Ishikawa (cell line): ENCODE measurements at regions not wholly inside any gene's neighbourhood (a gene's known extent, or its start where the extent isn't known, plus 50 kb on each side); places are given as distances from the start of the nearest gene placed in this dataset.

Experiments
- CEBPB ChIP-seq: IDR thresholded peaks from 2 replicates; pipeline ENCODE4 v1.6.1; 2012
- CREB1 ChIP-seq: IDR thresholded peaks from 2 replicates; pipeline ENCODE4 v1.6.1; 2012; ENCODE audit warnings: low read depth
- EGR1 ChIP-seq: IDR thresholded peaks from 2 replicates; pipeline ENCODE4 v1.6.1; 2012
- EP300 ChIP-seq: IDR thresholded peaks from 2 replicates; pipeline ENCODE4 v1.6.1; 2012; ENCODE audit warnings: borderline replicate concordance
- FOXM1 ChIP-seq: IDR thresholded peaks from 2 replicates; pipeline ENCODE4 v1.6.1; 2012; ENCODE audit warnings: low read depth, borderline replicate concordance
- MAX ChIP-seq: IDR thresholded peaks from 2 replicates; pipeline ENCODE4 v1.6.1; 2012
- NFIC ChIP-seq: IDR thresholded peaks from 2 replicates; pipeline ENCODE4 v1.6.1; 2012
- RAD21 ChIP-seq: IDR thresholded peaks from 2 replicates; pipeline ENCODE4 v1.6.1; 2012; ENCODE audit warnings: low read depth
- TAF1 ChIP-seq: IDR thresholded peaks from 2 replicates; pipeline ENCODE4 v1.6.1; 2012; ENCODE audit warnings: low read depth, mild to moderate bottlenecking
- TCF12 ChIP-seq: IDR thresholded peaks from 2 replicates; pipeline ENCODE4 v1.6.1; 2012; ENCODE audit warnings: low read depth
- TEAD4 ChIP-seq: IDR thresholded peaks from 2 replicates; pipeline ENCODE4 v1.6.1; 2012
- YY1 ChIP-seq: IDR thresholded peaks from 2 replicates; pipeline ENCODE4 v1.6.1; 2012; ENCODE audit warnings: low read depth
- ZBTB7A ChIP-seq: IDR thresholded peaks from 2 replicates; pipeline ENCODE4 v1.6.1; 2012; ENCODE audit warnings: low read depth
- TF ChIP-seq, protein P1 (sequence below): IDR thresholded peaks from 2 replicates; pipeline ENCODE4 v1.6.1; 2012; ENCODE audit warnings: low read depth, mild to moderate bottlenecking
- TF ChIP-seq, protein P2 (sequence below): IDR thresholded peaks from 2 replicates; pipeline ENCODE4 v1.6.1; 2012

DNA sequence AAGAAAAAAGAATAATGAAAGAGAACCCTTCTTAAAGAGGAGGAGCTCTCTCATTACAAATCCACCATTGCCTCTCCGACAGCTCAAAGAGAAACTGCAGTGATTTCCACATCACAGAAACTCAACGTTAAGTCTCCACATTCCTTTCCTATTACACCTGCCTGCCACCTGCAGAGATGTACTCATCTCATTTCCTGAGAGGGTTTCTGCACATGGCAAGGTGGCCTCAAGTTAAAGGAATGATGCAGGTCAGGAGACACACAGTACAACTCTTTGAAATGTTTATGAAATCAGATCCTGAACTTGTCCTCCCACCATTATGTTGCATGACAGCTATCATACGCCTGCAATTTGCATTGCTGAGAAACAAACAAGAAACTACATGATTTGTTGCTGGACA lies 458.4 kb upstream of the ADAMTS9 start:
- TF ChIP-seq MAX (peak; percentile 88), TEAD4 (peak; percentile 82), ZBTB7A (no peak), EP300 (peak; percentile 47; the same call in 1 of the 2 replicates), TCF12 (peak; percentile 53; the same call in 1 of the 2 replicates), CEBPB (peak; percentile 69; the same call in 1 of the 2 replicates)

DNA sequence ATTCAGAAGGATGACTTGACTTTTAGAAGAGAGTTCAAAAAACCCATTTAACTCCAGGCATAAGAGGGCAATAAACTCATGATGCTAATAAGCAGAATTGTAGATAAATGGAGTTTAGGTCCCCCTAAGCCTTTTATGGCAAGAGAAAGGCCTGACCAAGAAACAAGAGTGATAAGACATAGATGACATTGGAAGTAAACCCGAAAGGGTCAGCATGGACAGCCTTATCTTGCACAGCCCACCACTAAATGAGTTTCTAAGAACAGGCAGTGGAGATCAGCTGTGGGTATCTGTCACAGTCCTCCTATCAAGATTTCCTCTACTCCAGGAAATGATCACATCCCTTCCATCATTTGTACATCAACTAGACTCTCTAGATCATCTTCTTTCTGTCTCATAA lies 457.9 kb upstream of the ADAMTS9 start:
- no peak for TF ChIP-seq CREB1
- no peak for TF ChIP-seq EGR1

DNA sequence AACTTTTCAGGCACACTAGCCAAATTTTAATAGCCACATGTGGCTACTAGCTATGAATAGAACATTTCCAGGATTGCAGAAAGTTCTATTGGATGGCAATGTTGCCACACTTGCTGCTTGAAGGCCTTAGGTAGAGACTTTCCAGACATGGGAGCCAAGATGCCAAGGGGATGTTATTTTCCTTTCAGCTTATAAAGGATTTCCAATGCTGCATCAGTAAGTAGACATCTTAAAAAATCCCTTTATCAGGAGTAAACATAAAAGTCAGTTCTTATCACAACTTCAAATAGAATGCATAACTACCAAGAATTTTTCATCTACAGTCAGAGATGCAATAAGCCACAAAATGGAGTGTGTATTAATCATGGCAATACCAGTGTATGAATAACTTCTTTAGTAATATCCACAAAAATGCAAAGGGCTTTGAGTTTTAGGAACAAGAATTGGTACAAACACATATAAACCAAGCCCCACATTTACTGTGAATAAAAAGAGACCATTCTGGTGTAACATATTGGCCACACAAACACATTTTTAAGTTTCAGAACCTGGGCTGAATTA lies 457.1 kb upstream of the ADAMTS9 start:
- no peak for TF ChIP-seq TCF12
- no peak for TF ChIP-seq EGR1
- TF ChIP-seq MAX: no peak
- no peak for TF ChIP-seq NFIC
- TF ChIP-seq RAD21: no peak
- TF ChIP-seq TEAD4: no peak
- TF ChIP-seq, protein P1, sequence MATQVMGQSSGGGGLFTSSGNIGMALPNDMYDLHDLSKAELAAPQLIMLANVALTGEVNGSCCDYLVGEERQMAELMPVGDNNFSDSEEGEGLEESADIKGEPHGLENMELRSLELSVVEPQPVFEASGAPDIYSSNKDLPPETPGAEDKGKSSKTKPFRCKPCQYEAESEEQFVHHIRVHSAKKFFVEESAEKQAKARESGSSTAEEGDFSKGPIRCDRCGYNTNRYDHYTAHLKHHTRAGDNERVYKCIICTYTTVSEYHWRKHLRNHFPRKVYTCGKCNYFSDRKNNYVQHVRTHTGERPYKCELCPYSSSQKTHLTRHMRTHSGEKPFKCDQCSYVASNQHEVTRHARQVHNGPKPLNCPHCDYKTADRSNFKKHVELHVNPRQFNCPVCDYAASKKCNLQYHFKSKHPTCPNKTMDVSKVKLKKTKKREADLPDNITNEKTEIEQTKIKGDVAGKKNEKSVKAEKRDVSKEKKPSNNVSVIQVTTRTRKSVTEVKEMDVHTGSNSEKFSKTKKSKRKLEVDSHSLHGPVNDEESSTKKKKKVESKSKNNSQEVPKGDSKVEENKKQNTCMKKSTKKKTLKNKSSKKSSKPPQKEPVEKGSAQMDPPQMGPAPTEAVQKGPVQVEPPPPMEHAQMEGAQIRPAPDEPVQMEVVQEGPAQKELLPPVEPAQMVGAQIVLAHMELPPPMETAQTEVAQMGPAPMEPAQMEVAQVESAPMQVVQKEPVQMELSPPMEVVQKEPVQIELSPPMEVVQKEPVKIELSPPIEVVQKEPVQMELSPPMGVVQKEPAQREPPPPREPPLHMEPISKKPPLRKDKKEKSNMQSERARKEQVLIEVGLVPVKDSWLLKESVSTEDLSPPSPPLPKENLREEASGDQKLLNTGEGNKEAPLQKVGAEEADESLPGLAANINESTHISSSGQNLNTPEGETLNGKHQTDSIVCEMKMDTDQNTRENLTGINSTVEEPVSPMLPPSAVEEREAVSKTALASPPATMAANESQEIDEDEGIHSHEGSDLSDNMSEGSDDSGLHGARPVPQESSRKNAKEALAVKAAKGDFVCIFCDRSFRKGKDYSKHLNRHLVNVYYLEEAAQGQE: no peak
- no peak for TF ChIP-seq FOXM1
- TF ChIP-seq CEBPB: no peak
- TF ChIP-seq YY1: no peak
- TF ChIP-seq ZBTB7A: no peak
- TF ChIP-seq, protein P2, sequence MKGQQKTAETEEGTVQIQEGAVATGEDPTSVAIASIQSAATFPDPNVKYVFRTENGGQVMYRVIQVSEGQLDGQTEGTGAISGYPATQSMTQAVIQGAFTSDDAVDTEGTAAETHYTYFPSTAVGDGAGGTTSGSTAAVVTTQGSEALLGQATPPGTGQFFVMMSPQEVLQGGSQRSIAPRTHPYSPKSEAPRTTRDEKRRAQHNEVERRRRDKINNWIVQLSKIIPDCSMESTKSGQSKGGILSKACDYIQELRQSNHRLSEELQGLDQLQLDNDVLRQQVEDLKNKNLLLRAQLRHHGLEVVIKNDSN: no peak
- no peak for TF ChIP-seq TAF1
- no peak for TF ChIP-seq EP300
- TF ChIP-seq CREB1: no peak

- TF ChIP-seq, protein P2: no peak
- TF ChIP-seq TEAD4: no peak
- no peak for TF ChIP-seq ZBTB7A
- no peak for TF ChIP-seq NFIC
- no peak for TF ChIP-seq CEBPB
- no peak for TF ChIP-seq FOXM1
- TF ChIP-seq RAD21: no peak
- TF ChIP-seq EP300: no peak
- TF ChIP-seq, protein P1: no peak
- TF ChIP-seq EGR1: no peak
- TF ChIP-seq MAX: no peak
- TF ChIP-seq TAF1: no peak
- TF ChIP-seq CREB1: no peak
- TF ChIP-seq TCF12: no peak
Measured at GRCh38 chr3:65142456-65142855, 454.7 kb upstream of the ADAMTS9 start.

GRCh38 chr3:65138556-65138955 lies 450.8 kb upstream of the ADAMTS9 start:
- TF ChIP-seq TCF12 (no peak), FOXM1 (no peak), YY1 (no peak), TEAD4 (no peak), TAF1 (no peak), RAD21 (no peak), ZBTB7A (no peak), NFIC (no peak), CEBPB (no peak), MAX (no peak), EGR1 (no peak), CREB1 (no peak), EP300 (no peak)
- TF ChIP-seq, protein P1: no peak
- TF ChIP-seq, protein P2: no peak
